CD14-positive monocyte (primary cell): ENCODE measurements at regions not wholly inside any gene's neighbourhood (a gene's known extent, or its start where the extent isn't known, plus 50 kb on each side); places are given as distances from the start of the nearest gene placed in this dataset.

Experiments
- DNase-seq, 3 donors: peaks; one replicate each; pipeline ENCODE4 v3.0.0-alpha.2; 2011 to 2022
- H2AFZ ChIP-seq: 2 replicates; pipeline ENCODE4 v1.6.0; 2012; ENCODE audit warnings: mild to moderate bottlenecking, low read depth, low read length, inconsistent platforms; ENCODE audit not compliant: insufficient read depth, poor library complexity, severe bottlenecking
- H3K27ac ChIP-seq, 2 donors: 1 replicate in 1 of 2; 2 replicates in 1 of 2; pipeline ENCODE4 v1.5.1; 2012 to 2013; ENCODE audit warnings: low read length in 2 of 2, control low read depth in 1 of 2, inconsistent platforms in 1 of 2, low read depth in 1 of 2, mild to moderate bottlenecking in 1 of 2
- H3K27me3 ChIP-seq, 2 donors: one replicate each; pipeline versions ENCODE4 v1.6.0 to v1.6.1; 2011 to 2013; ENCODE audit warnings: low read length in 2 of 2; ENCODE audit not compliant: control insufficient read depth in 2 of 2, insufficient read depth in 2 of 2
- H3K36me3 ChIP-seq, 2 donors: replicated peaks in 1 of 2; 1 replicate in 1 of 2; 2 replicates in 1 of 2; pipeline versions ENCODE4 v1.5.1 to v1.6.1; 2012 to 2013; ENCODE audit warnings: low read length in 2 of 2, control low read depth in 1 of 2, inconsistent platforms in 1 of 2, mild to moderate bottlenecking in 1 of 2; ENCODE audit not compliant: insufficient read depth in 2 of 2, control insufficient read depth in 1 of 2
- H3K4me1 ChIP-seq, 2 donors: 1 replicate in 1 of 2; 2 replicates in 1 of 2; pipeline versions ENCODE4 v1.5.1 to v1.6.1; 2012 to 2013; ENCODE audit warnings: low read length in 2 of 2, control low read depth in 1 of 2, inconsistent platforms in 1 of 2, mild to moderate bottlenecking in 1 of 2, moderate library complexity in 1 of 2; ENCODE audit not compliant: insufficient read depth in 2 of 2, control insufficient read depth in 1 of 2
- H3K4me2 ChIP-seq: replicated peaks from 2 replicates; pipeline ENCODE3; 2012; ENCODE audit warnings: low read length, moderate library complexity, mild to moderate bottlenecking; ENCODE audit not compliant: poor library complexity, severe bottlenecking; ENCODE audit errors: extremely low read depth
- H3K4me3 ChIP-seq, 3 experiments: fragments of 200-600 bp in 1 of 3; sonication (generic) in 1 of 3; replicated peaks in 1 of 3; 1 replicate in 2 of 3; 2 replicates in 1 of 3; pipeline ENCODE4 v1.5.1; 2011 to 2013; ENCODE audit warnings: low read length in 3 of 3, mild to moderate bottlenecking in 3 of 3, control low read depth in 2 of 3, low read depth in 2 of 3, inconsistent platforms in 1 of 3, moderate library complexity in 1 of 3
- H3K79me2 ChIP-seq: 2 replicates; pipeline ENCODE4 v1.6.0; 2012; ENCODE audit warnings: mild to moderate bottlenecking, control low read depth, inconsistent platforms, low read length, moderate library complexity; ENCODE audit not compliant: insufficient read depth
- H3K9ac ChIP-seq: 2 replicates; pipeline ENCODE4 v1.6.0; 2017; ENCODE audit warnings: low read length, mild to moderate bottlenecking; ENCODE audit not compliant: insufficient read depth, poor library complexity, severe bottlenecking
- H3K9me3 ChIP-seq, 2 donors: replicated peaks in 1 of 2; 1 replicate in 1 of 2; 2 replicates in 1 of 2; pipeline versions ENCODE4 v1.5.1 to v1.6.1; 2012 to 2013; ENCODE audit warnings: low read length in 2 of 2, control low read depth in 1 of 2; ENCODE audit not compliant: control insufficient read depth in 1 of 2, insufficient read depth in 1 of 2
- H4K20me1 ChIP-seq: 2 replicates; pipeline ENCODE4 v1.6.0; 2012; ENCODE audit warnings: mild to moderate bottlenecking, low read length, control low read depth, moderate library complexity; ENCODE audit not compliant: insufficient read depth
- H3K27ac Mint-ChIP-seq, 7 donors: one replicate each; pipeline ENCODE4 v1.8.0; 2020; ENCODE audit warnings: mild to moderate bottlenecking in 7 of 7, mixed read lengths in 7 of 7, moderate library complexity in 6 of 7, inconsistent platforms in 2 of 7
- H3K27me3 Mint-ChIP-seq, 3 donors: one replicate each; pipeline ENCODE4 v1.8.0; 2021 to 2022; ENCODE audit warnings: low read depth in 3 of 3, mild to moderate bottlenecking in 3 of 3, mixed read lengths in 3 of 3, moderate library complexity in 3 of 3, inconsistent platforms in 1 of 3
- H3K36me3 Mint-ChIP-seq, 2 donors: one replicate each; pipeline ENCODE4 v1.8.0; 2020; ENCODE audit warnings: mixed read lengths in 2 of 2, inconsistent platforms in 1 of 2, mild to moderate bottlenecking in 1 of 2
- H3K4me1 Mint-ChIP-seq: one replicate; pipeline ENCODE4 v1.8.0; 2020; ENCODE audit warnings: mild to moderate bottlenecking, mixed read lengths
- H3K4me3 Mint-ChIP-seq, 2 donors: one replicate each; pipeline ENCODE4 v1.8.0; 2020; ENCODE audit warnings: mild to moderate bottlenecking in 2 of 2, mixed read lengths in 2 of 2, moderate library complexity in 1 of 2
- H3K9me3 Mint-ChIP-seq, 7 donors: one replicate each; pipeline ENCODE4 v1.8.0; 2020 to 2022; ENCODE audit warnings: mixed read lengths in 7 of 7, mild to moderate bottlenecking in 6 of 7, moderate library complexity in 6 of 7, inconsistent platforms in 2 of 7
- CTCF ChIP-seq: fragments of 200-600 bp; IDR thresholded peaks from one replicate; pipeline ENCODE4 v1.8.0; 2022; ENCODE audit warnings: antibody characterized with exemption, mild to moderate bottlenecking
- WGBS: methylation state at CpG from one replicate; pipeline ENCODE4 v1.1.5; 2013; ENCODE audit warnings: missing lambda C conversion rate; ENCODE audit not compliant: insufficient coverage; 5-methylcytosine and 5-hydroxymethylcytosine counted together
- intact Hi-C, 2 donors: fragments of 100-400 bp; cut with micrococcal nuclease; formaldehyde crosslinking; loops; one replicate each; pipeline versions ENCODE4 v1.15.0 to v1.15.1; 2023

GRCh38 chrX:16305187-16305586 lies 137.9 kb downstream of the MAGEB17 start:
- peaks cover 0 to 24% of the 10 kb centered on the region in 2 donors for H3K27me3 ChIP-seq
- no peak overlapping the region for H3K9ac ChIP-seq
- 100% methylated on average over 1 of the region's 2 CpGs for WGBS
- H3K9me3 ChIP-seq, result no peaks in the 10 kb centered on the region
- no peak overlapping the region for H3K4me3 ChIP-seq
- Mint-ChIP-seq H3K27me3 (peaks cover 0 to 10% (median 1%) of the 10 kb centered on the region in 3 donors), H3K36me3 (no peaks in the 10 kb centered on the region), H3K27ac (no peak overlapping the region), H3K4me1 (no peaks in the 10 kb centered on the region), H3K9me3 (no peaks in the 10 kb centered on the region), H3K4me3 (no peak overlapping the region)
- no peak overlapping the region for H3K27ac ChIP-seq
- intact Hi-C loops, result no loop called here
- no peaks in the 10 kb centered on the region for H3K4me1 ChIP-seq
- H3K36me3 ChIP-seq, result no peaks in the 10 kb centered on the region
- H3K79me2 ChIP-seq, result no peaks in the 10 kb centered on the region
- no peaks in the 10 kb centered on the region for H4K20me1 ChIP-seq
- no peak overlapping the region for H2AFZ ChIP-seq
- no peak overlapping the region for H3K4me2 ChIP-seq
- DNase-seq, result no peak
- no peak for TF ChIP-seq CTCF

- Histone ChIP-seq H3K27me3 (peaks cover 0 to 23% of the 10 kb centered on the region in 2 donors), H3K4me3 (no peak overlapping the region), H3K4me2 (no peak overlapping the region), H3K79me2 (no peaks in the 10 kb centered on the region), H3K27ac (no peak overlapping the region), H4K20me1 (no peaks in the 10 kb centered on the region), H3K9ac (no peak overlapping the region), H3K36me3 (no peaks in the 10 kb centered on the region), H3K4me1 (no peaks in the 10 kb centered on the region), H3K9me3 (no peaks in the 10 kb centered on the region), H2AFZ (no peak overlapping the region)
- intact Hi-C loops, result no loop called here
- H3K27me3 Mint-ChIP-seq, result peaks cover 0 to 9% (median 4%) of the 10 kb centered on the region in 3 donors
- peaks cover 0 to 2% (median 0%) of the 10 kb centered on the region in 7 donors for H3K9me3 Mint-ChIP-seq
- no peak for TF ChIP-seq CTCF
- H3K27ac Mint-ChIP-seq, result no peak overlapping the region
- H3K4me1 Mint-ChIP-seq, result no peaks in the 10 kb centered on the region
- no peaks in the 10 kb centered on the region for H3K36me3 Mint-ChIP-seq
- WGBS, result no CpG with 5 or more reads among the region's 2 CpGs
- DNase-seq, result no peak
- H3K4me3 Mint-ChIP-seq, result no peak overlapping the region
These were observed 140.7 kb downstream of the MAGEB17 start for GRCh38 chrX:16307950-16308349.
